ENCODE measurements at regions not wholly inside any gene's neighbourhood (a gene's known extent, or its start where the extent isn't known, plus 50 kb on each side); places are given as distances from the start of the nearest gene placed in this dataset.

DNA sequence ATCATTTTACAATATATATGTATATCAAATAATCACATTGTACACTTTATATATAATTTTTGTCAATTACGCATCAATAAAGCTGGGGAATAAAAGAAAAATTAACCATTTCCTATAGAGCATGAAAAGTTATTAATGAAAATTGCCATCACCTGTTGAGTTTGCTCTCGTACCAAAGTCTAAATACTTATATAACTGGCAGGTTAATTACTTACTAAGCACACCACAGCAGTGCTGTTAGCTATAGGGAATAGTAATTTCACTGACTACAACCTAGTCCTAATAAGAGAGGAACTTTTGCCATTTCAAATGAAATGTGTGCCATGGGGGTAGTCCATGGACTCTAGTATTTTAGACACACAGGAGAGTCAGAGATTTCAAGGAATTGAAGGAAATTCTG, 176.9 kb upstream of the COL1A2 start:
- no peak for DNase-seq (ENCODE audit: low read depth in 2 of 2)
- Histone ChIP-seq H3K4me3 (replicated peaks in 1 of 4; ENCODE audit: control extremely low read depth in 1 of 4, insufficient read depth in 1 of 4, low read depth in 3 of 4, low read length in 4 of 4) (no peak overlapping the region), H3K9ac (ENCODE audit: insufficient read depth, low read length) (no peak overlapping the region), H3K27ac (ENCODE audit: insufficient read depth, low read length) (no peak overlapping the region), H3K79me2 (ENCODE audit: control insufficient read depth, insufficient read depth, low read length) (no peaks in the 10 kb centered on the region), H4K20me1 (ENCODE audit: control insufficient read depth, extremely low read depth, insufficient read depth, low read length) (no peaks in the 10 kb centered on the region), H3K4me1 (ENCODE audit: control insufficient read depth, extremely low read depth, insufficient read depth, low read length) (no peaks in the 10 kb centered on the region), H3K9me3 (ENCODE audit: control insufficient read depth, insufficient read depth, low read depth, low read length) (no peaks in the 10 kb centered on the region), H3K27me3 (ENCODE audit: control insufficient read depth, insufficient read depth, low read length) (no peaks in the 10 kb centered on the region), H2AFZ (ENCODE audit: low read length) (no peak overlapping the region), H3K4me2 (ENCODE audit: extremely low read depth, insufficient read depth, low read length) (no peak overlapping the region), H3K36me3 (ENCODE audit: control insufficient read depth, insufficient read depth, low read length) (no peaks in the 10 kb centered on the region)
- TF ChIP-seq EZH2 (IDR thresholded peaks at IDR 0.05; ENCODE audit: low read length, missing control alignments) = no peak
- TF ChIP-seq, protein P1, sequence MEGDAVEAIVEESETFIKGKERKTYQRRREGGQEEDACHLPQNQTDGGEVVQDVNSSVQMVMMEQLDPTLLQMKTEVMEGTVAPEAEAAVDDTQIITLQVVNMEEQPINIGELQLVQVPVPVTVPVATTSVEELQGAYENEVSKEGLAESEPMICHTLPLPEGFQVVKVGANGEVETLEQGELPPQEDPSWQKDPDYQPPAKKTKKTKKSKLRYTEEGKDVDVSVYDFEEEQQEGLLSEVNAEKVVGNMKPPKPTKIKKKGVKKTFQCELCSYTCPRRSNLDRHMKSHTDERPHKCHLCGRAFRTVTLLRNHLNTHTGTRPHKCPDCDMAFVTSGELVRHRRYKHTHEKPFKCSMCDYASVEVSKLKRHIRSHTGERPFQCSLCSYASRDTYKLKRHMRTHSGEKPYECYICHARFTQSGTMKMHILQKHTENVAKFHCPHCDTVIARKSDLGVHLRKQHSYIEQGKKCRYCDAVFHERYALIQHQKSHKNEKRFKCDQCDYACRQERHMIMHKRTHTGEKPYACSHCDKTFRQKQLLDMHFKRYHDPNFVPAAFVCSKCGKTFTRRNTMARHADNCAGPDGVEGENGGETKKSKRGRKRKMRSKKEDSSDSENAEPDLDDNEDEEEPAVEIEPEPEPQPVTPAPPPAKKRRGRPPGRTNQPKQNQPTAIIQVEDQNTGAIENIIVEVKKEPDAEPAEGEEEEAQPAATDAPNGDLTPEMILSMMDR (conservative IDR thresholded peaks at IDR 0.05 in 1 of 2, IDR thresholded peaks at IDR 0.05 in 1 of 2; ENCODE audit: low read depth in 1 of 2, low read length in 2 of 2) = no peak

DNA sequence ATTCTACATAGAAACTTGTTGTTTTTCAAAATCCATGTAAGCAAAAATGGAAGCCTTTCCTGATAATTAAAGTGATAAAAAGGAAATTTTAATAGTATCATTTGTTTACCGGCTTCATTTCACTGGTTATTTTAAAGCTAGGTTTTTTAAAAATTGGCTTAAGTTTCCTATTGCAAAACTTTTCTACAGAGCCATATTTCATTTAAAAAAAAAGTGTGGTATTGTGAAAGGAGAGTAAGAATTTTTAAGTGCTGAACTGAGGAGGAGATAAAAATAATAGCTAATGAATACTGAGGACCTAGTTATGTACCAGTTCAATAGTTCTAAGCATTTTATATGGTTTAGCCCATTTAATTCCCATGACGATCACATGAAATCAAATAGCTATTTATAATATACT, 172.2 kb upstream of the COL1A2 start:
- Histone ChIP-seq H3K36me3 (ENCODE audit: control insufficient read depth, insufficient read depth, low read length) (no peaks in the 10 kb centered on the region), H4K20me1 (ENCODE audit: control insufficient read depth, extremely low read depth, insufficient read depth, low read length) (no peaks in the 10 kb centered on the region), H3K4me1 (ENCODE audit: control insufficient read depth, extremely low read depth, insufficient read depth, low read length) (no peaks in the 10 kb centered on the region), H3K79me2 (ENCODE audit: control insufficient read depth, insufficient read depth, low read length) (no peaks in the 10 kb centered on the region), H3K27ac (ENCODE audit: insufficient read depth, low read length) (no peak overlapping the region), H3K4me3 (replicated peaks in 1 of 4; ENCODE audit: control extremely low read depth in 1 of 4, insufficient read depth in 1 of 4, low read depth in 3 of 4, low read length in 4 of 4) (no peak overlapping the region), H3K4me2 (ENCODE audit: extremely low read depth, insufficient read depth, low read length) (no peak overlapping the region), H3K9me3 (ENCODE audit: control insufficient read depth, insufficient read depth, low read depth, low read length) (no peaks in the 10 kb centered on the region), H3K27me3 (ENCODE audit: control insufficient read depth, insufficient read depth, low read length) (no peaks in the 10 kb centered on the region), H2AFZ (ENCODE audit: low read length) (no peak overlapping the region), H3K9ac (ENCODE audit: insufficient read depth, low read length) (no peak overlapping the region)
- no peak for TF ChIP-seq EZH2 (IDR thresholded peaks at IDR 0.05; ENCODE audit: low read length, missing control alignments)
- TF ChIP-seq, protein P1 (conservative IDR thresholded peaks at IDR 0.05 in 1 of 2, IDR thresholded peaks at IDR 0.05 in 1 of 2; ENCODE audit: low read depth in 1 of 2, low read length in 2 of 2) = no peak
- peak in 1 of 2 donors; percentile 53 for DNase-seq (ENCODE audit: low read depth in 2 of 2)

DNA sequence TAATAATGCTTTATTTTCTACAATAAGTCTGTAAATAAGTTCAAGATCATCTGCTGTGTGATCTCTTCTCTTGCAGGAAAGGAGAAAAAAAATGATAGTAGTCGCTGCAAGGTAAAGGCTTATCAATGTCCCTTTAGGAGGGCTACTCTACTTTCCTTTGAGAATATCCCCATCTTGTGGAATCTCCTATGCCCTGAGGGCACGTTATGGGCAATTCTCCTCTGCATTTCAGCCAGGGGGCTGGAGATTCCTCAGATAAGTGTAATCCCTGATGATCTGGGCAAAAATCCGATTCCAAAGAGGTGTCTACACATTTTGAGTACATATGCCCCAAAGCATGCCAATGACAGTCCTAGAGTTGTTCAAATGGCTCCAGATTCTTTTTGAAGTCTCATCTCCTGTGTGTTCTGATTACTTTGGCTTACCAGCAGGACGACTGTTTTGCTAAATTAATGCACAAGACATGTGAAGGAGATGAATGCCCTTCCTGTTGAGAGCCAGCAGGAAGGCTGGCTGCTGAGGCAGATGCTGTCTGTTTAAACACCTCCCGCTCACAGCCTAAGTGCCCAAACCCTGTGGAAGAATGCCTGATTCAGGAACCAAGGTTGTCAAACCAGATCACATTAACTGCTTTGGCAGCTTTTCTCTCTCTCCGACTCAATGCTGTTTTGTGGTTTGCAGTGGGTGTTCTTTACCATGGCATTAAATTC, 171.2 kb upstream of the COL1A2 start:
- Histone ChIP-seq H2AFZ (ENCODE audit: low read length) (peak overlapping the region; percentile 80), H3K27ac (ENCODE audit: insufficient read depth, low read length) (no peak overlapping the region), H3K9me3 (ENCODE audit: control insufficient read depth, insufficient read depth, low read depth, low read length) (no peaks in the 10 kb centered on the region), H3K4me2 (ENCODE audit: extremely low read depth, insufficient read depth, low read length) (peak overlapping the region; percentile 76), H4K20me1 (ENCODE audit: control insufficient read depth, extremely low read depth, insufficient read depth, low read length) (no peaks in the 10 kb centered on the region), H3K4me1 (ENCODE audit: control insufficient read depth, extremely low read depth, insufficient read depth, low read length) (no peaks in the 10 kb centered on the region), H3K9ac (ENCODE audit: insufficient read depth, low read length) (no peak overlapping the region), H3K4me3 (replicated peaks in 1 of 4; ENCODE audit: control extremely low read depth in 1 of 4, insufficient read depth in 1 of 4, low read depth in 3 of 4, low read length in 4 of 4) (no peak overlapping the region), H3K79me2 (ENCODE audit: control insufficient read depth, insufficient read depth, low read length) (no peaks in the 10 kb centered on the region), H3K27me3 (ENCODE audit: control insufficient read depth, insufficient read depth, low read length) (no peaks in the 10 kb centered on the region), H3K36me3 (ENCODE audit: control insufficient read depth, insufficient read depth, low read length) (no peaks in the 10 kb centered on the region)
- no peak for TF ChIP-seq EZH2 (IDR thresholded peaks at IDR 0.05; ENCODE audit: low read length, missing control alignments)
- TF ChIP-seq, protein P1 (conservative IDR thresholded peaks at IDR 0.05 in 1 of 2, IDR thresholded peaks at IDR 0.05 in 1 of 2; ENCODE audit: low read depth in 1 of 2, low read length in 2 of 2) = peak; percentile 66 to 69
- peak; percentile 68 to 69 for DNase-seq (ENCODE audit: low read depth in 2 of 2)
